Endothelial cell (in vitro differentiated cells): ENCODE measurements at regions not wholly inside any gene's neighbourhood (a gene's known extent, or its start where the extent isn't known, plus 50 kb on each side); places are given as distances from the start of the nearest gene placed in this dataset.

Experiments
- DNase-seq: peaks from one replicate; pipeline ENCODE4 v3.0.0; 2021; ENCODE audit warnings: low spot score
- H3K27ac Mint-ChIP-seq: one replicate; pipeline ENCODE4 v1.8.0; 2021; ENCODE audit warnings: mixed read lengths, inconsistent platforms; ENCODE audit not compliant: unreplicated experiment
- H3K27me3 Mint-ChIP-seq: one replicate; pipeline ENCODE4 v1.8.0; 2021; ENCODE audit warnings: mild to moderate bottlenecking, moderate library complexity, mixed read lengths, inconsistent platforms; ENCODE audit not compliant: unreplicated experiment
- H3K36me3 Mint-ChIP-seq: one replicate; pipeline ENCODE4 v1.8.0; 2021; ENCODE audit warnings: mild to moderate bottlenecking, low read depth, mixed read lengths, inconsistent platforms; ENCODE audit not compliant: unreplicated experiment
- H3K4me1 Mint-ChIP-seq: one replicate; pipeline ENCODE4 v1.8.0; 2021; ENCODE audit warnings: mild to moderate bottlenecking, mixed read lengths, inconsistent platforms; ENCODE audit not compliant: unreplicated experiment
- H3K4me3 Mint-ChIP-seq: one replicate; pipeline ENCODE4 v1.8.0; 2021; ENCODE audit warnings: mild to moderate bottlenecking, mixed read lengths, inconsistent platforms; ENCODE audit not compliant: unreplicated experiment
- H3K9me3 Mint-ChIP-seq: one replicate; pipeline ENCODE4 v1.8.0; 2021; ENCODE audit warnings: mixed read lengths, inconsistent platforms; ENCODE audit not compliant: unreplicated experiment
- CTCF ChIP-seq: fragments of 200-600 bp; sonication (generic); IDR thresholded peaks from one replicate; pipeline ENCODE4 v1.5.0; 2021; ENCODE audit warnings: antibody characterized with exemption; ENCODE audit not compliant: unreplicated experiment

- DNase-seq: no peak
- Mint-ChIP-seq H3K36me3 (no peaks in the 10 kb centered on the region), H3K27me3 (peaks cover 2% of the 10 kb centered on the region), H3K4me3 (no peak overlapping the region), H3K27ac (no peak overlapping the region), H3K4me1 (no peaks in the 10 kb centered on the region), H3K9me3 (no peaks in the 10 kb centered on the region)
- no peak for TF ChIP-seq CTCF
Measured at GRCh38 chr13:77416666-77417212, 89.8 kb upstream of the MYCBP2 start.

- no peak overlapping the region for H3K4me3 Mint-ChIP-seq
- no peaks in the 10 kb centered on the region for H3K4me1 Mint-ChIP-seq
- no peak for TF ChIP-seq CTCF
- H3K9me3 Mint-ChIP-seq: no peaks in the 10 kb centered on the region
- no peaks in the 10 kb centered on the region for H3K27me3 Mint-ChIP-seq
- H3K36me3 Mint-ChIP-seq: no peaks in the 10 kb centered on the region
- DNase-seq: no peak
- no peak overlapping the region for H3K27ac Mint-ChIP-seq
Measured at GRCh38 chr13:77415253-77416071, 88.6 kb upstream of the MYCBP2 start.

GRCh38 chr13:77412860-77413259 lies 86.0 kb upstream of the MYCBP2 start:
- Mint-ChIP-seq H3K27ac (no peak overlapping the region), H3K4me1 (peaks cover 4% of the 10 kb centered on the region), H3K9me3 (peaks cover 4% of the 10 kb centered on the region), H3K4me3 (no peak overlapping the region), H3K27me3 (no peaks in the 10 kb centered on the region), H3K36me3 (no peaks in the 10 kb centered on the region)
- TF ChIP-seq CTCF: no peak
- DNase-seq: no peak

GRCh38 chr13:77412116-77412635 lies 85.3 kb upstream of the MYCBP2 start:
- Mint-ChIP-seq H3K4me3 (no peak overlapping the region), H3K36me3 (no peaks in the 10 kb centered on the region), H3K27ac (no peak overlapping the region), H3K27me3 (no peaks in the 10 kb centered on the region), H3K4me1 (peaks cover 4% of the 10 kb centered on the region), H3K9me3 (peaks cover 4% of the 10 kb centered on the region)
- no peak for DNase-seq
- no peak for TF ChIP-seq CTCF

GRCh38 chr13:77409412-77409811 lies 82.5 kb upstream of the MYCBP2 start:
- Mint-ChIP-seq H3K4me1 (peaks cover 4% of the 10 kb centered on the region), H3K27ac (no peak overlapping the region), H3K4me3 (no peak overlapping the region), H3K27me3 (no peaks in the 10 kb centered on the region), H3K36me3 (no peaks in the 10 kb centered on the region), H3K9me3 (peaks cover 4% of the 10 kb centered on the region)
- no peak for TF ChIP-seq CTCF
- DNase-seq: no peak
